ENCODE measurements at regions not wholly inside any gene's neighbourhood (a gene's known extent, or its start where the extent isn't known, plus 50 kb on each side); places are given as distances from the start of the nearest gene placed in this dataset.

DNA sequence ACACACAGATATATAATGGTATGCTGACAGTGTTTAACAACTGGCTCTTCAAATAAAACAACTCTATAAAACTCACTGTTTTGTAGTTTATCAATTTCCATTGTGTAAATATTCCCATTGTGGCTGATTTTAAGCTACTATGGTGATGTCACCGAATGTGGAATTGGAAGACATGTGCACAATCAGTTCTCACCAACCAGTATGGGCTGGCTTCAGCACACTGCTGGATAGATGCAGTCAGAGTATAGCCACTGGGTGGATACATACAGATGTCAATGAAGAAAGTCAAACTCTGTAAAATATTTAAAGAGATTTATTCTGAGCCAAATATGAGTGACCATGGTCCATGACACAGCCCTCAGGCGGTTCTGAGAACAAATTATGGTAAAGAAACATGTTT is 475.9 kb upstream of the SMARCA2 start:
- TF ChIP-seq, protein P1, sequence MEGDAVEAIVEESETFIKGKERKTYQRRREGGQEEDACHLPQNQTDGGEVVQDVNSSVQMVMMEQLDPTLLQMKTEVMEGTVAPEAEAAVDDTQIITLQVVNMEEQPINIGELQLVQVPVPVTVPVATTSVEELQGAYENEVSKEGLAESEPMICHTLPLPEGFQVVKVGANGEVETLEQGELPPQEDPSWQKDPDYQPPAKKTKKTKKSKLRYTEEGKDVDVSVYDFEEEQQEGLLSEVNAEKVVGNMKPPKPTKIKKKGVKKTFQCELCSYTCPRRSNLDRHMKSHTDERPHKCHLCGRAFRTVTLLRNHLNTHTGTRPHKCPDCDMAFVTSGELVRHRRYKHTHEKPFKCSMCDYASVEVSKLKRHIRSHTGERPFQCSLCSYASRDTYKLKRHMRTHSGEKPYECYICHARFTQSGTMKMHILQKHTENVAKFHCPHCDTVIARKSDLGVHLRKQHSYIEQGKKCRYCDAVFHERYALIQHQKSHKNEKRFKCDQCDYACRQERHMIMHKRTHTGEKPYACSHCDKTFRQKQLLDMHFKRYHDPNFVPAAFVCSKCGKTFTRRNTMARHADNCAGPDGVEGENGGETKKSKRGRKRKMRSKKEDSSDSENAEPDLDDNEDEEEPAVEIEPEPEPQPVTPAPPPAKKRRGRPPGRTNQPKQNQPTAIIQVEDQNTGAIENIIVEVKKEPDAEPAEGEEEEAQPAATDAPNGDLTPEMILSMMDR (IDR thresholded peaks at IDR 0.05; ENCODE audit: low read depth, low read length): no peak
- TF ChIP-seq POLR2A (IDR thresholded peaks at IDR 0.05; ENCODE audit: extremely low read depth, insufficient read length): no peak
- TF ChIP-seq, protein P2, sequence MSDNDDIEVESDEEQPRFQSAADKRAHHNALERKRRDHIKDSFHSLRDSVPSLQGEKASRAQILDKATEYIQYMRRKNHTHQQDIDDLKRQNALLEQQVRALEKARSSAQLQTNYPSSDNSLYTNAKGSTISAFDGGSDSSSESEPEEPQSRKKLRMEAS (IDR thresholded peaks at IDR 0.05; ENCODE audit: low read depth, low read length): no peak

Data from NB4 (cell line).